ENCODE measurements at regions not wholly inside any gene's neighbourhood (a gene's known extent, or its start where the extent isn't known, plus 50 kb on each side); places are given as distances from the start of the nearest gene placed in this dataset.

DNA sequence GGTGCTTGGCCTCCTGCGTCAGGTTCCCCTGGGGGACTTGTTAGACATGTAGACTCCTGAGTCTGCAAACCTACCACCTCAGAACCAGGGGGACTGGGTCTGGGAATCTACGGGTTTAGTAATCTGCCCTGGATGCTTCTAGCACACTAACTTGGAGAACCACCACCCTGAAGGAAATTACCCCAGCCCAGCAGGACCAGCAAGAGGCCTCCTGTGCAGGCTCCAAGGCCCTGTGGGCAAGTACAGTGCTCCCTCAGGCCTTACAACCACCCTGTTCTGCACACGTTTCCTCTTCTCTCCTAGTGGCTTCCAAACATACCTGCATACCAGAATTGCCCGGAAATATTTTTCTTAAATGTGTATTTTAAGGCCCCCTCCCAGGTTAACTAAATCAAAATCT, 423.0 kb downstream of the FUT8 start:
- Histone ChIP-seq H4K5ac (ENCODE audit: low read depth, low read length) (no peak overlapping the region), H3K56ac (ENCODE audit: extremely low read depth, insufficient read depth, low read length) (no peak overlapping the region), H3K4me1 (ENCODE audit: control insufficient read depth, insufficient read depth, low read length) (no peaks in the 10 kb centered on the region), H2AK9ac (replicated peaks; ENCODE audit: low read depth, low read length, poor library complexity) (no peak overlapping the region), H2AK5ac (ENCODE audit: low read depth, low read length) (no peak overlapping the region), H2BK5ac (ENCODE audit: low read depth, low read length, poor library complexity, severe bottlenecking) (no peak overlapping the region), H2BK20ac (ENCODE audit: low read depth, low read length) (no peak overlapping the region), H3K4me2 (ENCODE audit: low read depth, low read length) (no peak overlapping the region), H2BK120ac (ENCODE audit: low read depth, low read length) (no peak overlapping the region), H2AFZ (replicated peaks; ENCODE audit: low read length, poor library complexity) (no peak overlapping the region), H3K4me3 (ENCODE audit: insufficient read depth, low read depth, low read length) (no peak overlapping the region), H3K9me1 (ENCODE audit: insufficient read depth, low read length) (no peaks in the 10 kb centered on the region), H3K27ac (ENCODE audit: insufficient read depth, low read length) (no peak overlapping the region), H4K20me1 (ENCODE audit: insufficient read depth, low read length) (no peaks in the 10 kb centered on the region), H3K36me3 (ENCODE audit: control insufficient read depth, insufficient read depth, low read length) (no peaks in the 10 kb centered on the region), H3K9ac (ENCODE audit: low read depth, low read length) (no peak overlapping the region), H4K91ac (ENCODE audit: insufficient read depth, low read depth, low read length) (no peak overlapping the region), H3K23ac (ENCODE audit: low read depth, low read length) (no peak overlapping the region), H3K14ac (replicated peaks; ENCODE audit: low read depth, low read length) (no peak overlapping the region), H2BK15ac (ENCODE audit: low read depth, low read length) (no peak overlapping the region), H3K9me3 (ENCODE audit: control insufficient read depth, insufficient read depth, low read length) (no peaks in the 10 kb centered on the region), H3K4ac (ENCODE audit: low read depth, low read length) (no peak overlapping the region), H3K27me3 (ENCODE audit: control insufficient read depth, insufficient read depth, low read length) (peaks cover 2% of the 10 kb centered on the region; the same call in 1 of the 2 replicates), H3K79me1 (ENCODE audit: low read depth in 1 of 2, low read length in 2 of 2) (no peaks in the 10 kb centered on the region), H3K18ac (ENCODE audit: low read depth, low read length) (no peak overlapping the region), H4K8ac (ENCODE audit: low read depth in 2 of 2, low read length in 2 of 2) (no peak overlapping the region)
- BruUV-seq (replicated peaks) = no TSS peak
- no peak for DNase-seq
- intact Hi-C loops (cut with micrococcal nuclease) = no loop called here
- ChIA-PET POLR2A (ENCODE audit: unreplicated experiment) (no interaction called here), CTCF (no interaction called here)
- TF ChIP-seq NFE2L2 (IDR thresholded peaks at IDR 0.05; ENCODE audit: low read depth, low read length) (no peak), FOS (IDR thresholded peaks at IDR 0.05; ENCODE audit: low read depth, low read length) (no peak), MXI1 (IDR thresholded peaks at IDR 0.05; ENCODE audit: borderline replicate concordance, low read depth, low read length) (no peak), BHLHE40 (IDR thresholded peaks at IDR 0.05; ENCODE audit: low read depth, low read length) (no peak), RCOR1 (IDR thresholded peaks at IDR 0.05; ENCODE audit: insufficient replicate concordance, low read length) (no peak)
- in situ Hi-C loops (cut with MboI; ENCODE audit: low sequenced_read_pairs) = no loop called here
- WGBS, 2 experiments (ENCODE audit: extremely low coverage in 2 of 2, insufficient read length in 1 of 2) = no CpG with 5 or more reads among the region's 4 CpGs
- dilution Hi-C loops (cut with HindIII; ENCODE audit: low sequenced_read_pairs, unreplicated experiment) = no loop called here
- no peak for ATAC-seq (ENCODE audit: low read depth)
